Suprapubic skin (tissue), 3 donors: ENCODE measurements at regions not wholly inside any gene's neighbourhood (a gene's known extent, or its start where the extent isn't known, plus 50 kb on each side); places are given as distances from the start of the nearest gene placed in this dataset.

ENCODE experiments used
- EP300 ChIP-seq: sonication (generic); formaldehyde crosslinking; IDR thresholded peaks from one replicate; pipeline ENCODE4 v1.6.1; 2017; ENCODE audit warnings: antibody characterized with exemption
- POLR2A ChIP-seq, 2 donors: fragments of 450-650 bp; IDR thresholded peaks; one replicate each; pipeline ENCODE4 v1.6.1; 2017; ENCODE audit warnings: antibody characterized with exemption in 2 of 2, mild to moderate bottlenecking in 2 of 2, moderate library complexity in 2 of 2
- TF ChIP-seq, protein P1 (sequence below), 2 donors: fragments of 200-600 bp in 1 of 2; fragments of 450-650 bp in 1 of 2; sonication (generic) in 1 of 2; IDR thresholded peaks; one replicate each; pipeline ENCODE4 v1.5.1; 2016 to 2019; ENCODE audit warnings: antibody characterized with exemption in 2 of 2, mild to moderate bottlenecking in 1 of 2, moderate library complexity in 1 of 2

DNA sequence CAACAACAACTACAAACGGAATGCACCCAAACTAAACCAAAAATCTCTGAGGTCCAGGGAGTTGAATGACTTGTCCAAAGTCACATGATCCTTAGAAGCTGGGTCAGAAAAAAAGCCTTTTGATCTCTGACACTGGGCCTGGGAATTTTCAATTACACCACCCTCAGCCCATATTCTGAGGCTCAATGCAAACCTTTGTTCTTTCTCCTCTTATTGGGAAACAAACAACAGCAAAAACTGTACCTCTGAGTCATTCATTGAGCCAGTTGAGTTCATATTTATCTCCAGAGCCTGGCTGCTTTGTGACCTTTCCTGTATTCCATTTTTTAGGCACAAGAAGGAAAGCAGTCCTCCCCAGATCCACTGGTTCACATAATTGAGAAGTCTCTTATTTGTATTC is 51.2 kb upstream of the SORCS1 start:
- TF ChIP-seq, protein P1, sequence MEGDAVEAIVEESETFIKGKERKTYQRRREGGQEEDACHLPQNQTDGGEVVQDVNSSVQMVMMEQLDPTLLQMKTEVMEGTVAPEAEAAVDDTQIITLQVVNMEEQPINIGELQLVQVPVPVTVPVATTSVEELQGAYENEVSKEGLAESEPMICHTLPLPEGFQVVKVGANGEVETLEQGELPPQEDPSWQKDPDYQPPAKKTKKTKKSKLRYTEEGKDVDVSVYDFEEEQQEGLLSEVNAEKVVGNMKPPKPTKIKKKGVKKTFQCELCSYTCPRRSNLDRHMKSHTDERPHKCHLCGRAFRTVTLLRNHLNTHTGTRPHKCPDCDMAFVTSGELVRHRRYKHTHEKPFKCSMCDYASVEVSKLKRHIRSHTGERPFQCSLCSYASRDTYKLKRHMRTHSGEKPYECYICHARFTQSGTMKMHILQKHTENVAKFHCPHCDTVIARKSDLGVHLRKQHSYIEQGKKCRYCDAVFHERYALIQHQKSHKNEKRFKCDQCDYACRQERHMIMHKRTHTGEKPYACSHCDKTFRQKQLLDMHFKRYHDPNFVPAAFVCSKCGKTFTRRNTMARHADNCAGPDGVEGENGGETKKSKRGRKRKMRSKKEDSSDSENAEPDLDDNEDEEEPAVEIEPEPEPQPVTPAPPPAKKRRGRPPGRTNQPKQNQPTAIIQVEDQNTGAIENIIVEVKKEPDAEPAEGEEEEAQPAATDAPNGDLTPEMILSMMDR (IDR thresholded peaks at IDR 0.05), result no peak
- TF ChIP-seq EP300 (no peak), POLR2A (IDR thresholded peaks at IDR 0.05) (no peak)
